T-helper 17 cell (primary cell): ENCODE measurements at regions not wholly inside any gene's neighbourhood (a gene's known extent, or its start where the extent isn't known, plus 50 kb on each side); places are given as distances from the start of the nearest gene placed in this dataset.

ENCODE experiments used
- ATAC-seq: fragments of 150-1000 bp; cut with Tn5 transposase; 2 replicates; pipeline ENCODE4 v1.10.0; 2021; ENCODE audit warnings: mild to moderate bottlenecking, moderate library complexity
- DNase-seq, 3 donors: peaks; one replicate each; pipeline versions ENCODE4 v3.0.0 to v3.0.0-alpha.2; 2020 to 2021
- H3K9me3 ChIP-seq: one replicate; pipeline ENCODE4 v1.7.0; 2013; ENCODE audit warnings: low read length, mild to moderate bottlenecking; ENCODE audit not compliant: control insufficient read depth, poor library complexity, severe bottlenecking
- H3K27ac Mint-ChIP-seq: one replicate; pipeline ENCODE4 v1.8.0; 2022; ENCODE audit warnings: mild to moderate bottlenecking, moderate library complexity, mixed read lengths
- H3K27me3 Mint-ChIP-seq: one replicate; pipeline ENCODE4 v1.8.0; 2022; ENCODE audit warnings: mixed read lengths
- H3K36me3 Mint-ChIP-seq: one replicate; pipeline ENCODE4 v1.8.0; 2022; ENCODE audit warnings: low read depth, mixed read lengths
- H3K4me1 Mint-ChIP-seq: one replicate; pipeline ENCODE4 v1.8.0; 2022; ENCODE audit warnings: mild to moderate bottlenecking, mixed read lengths
- H3K4me3 Mint-ChIP-seq: one replicate; pipeline ENCODE4 v1.8.0; 2022; ENCODE audit warnings: mild to moderate bottlenecking, moderate library complexity, mixed read lengths

- no peak for ATAC-seq
- no peak for DNase-seq
- no peaks in the 10 kb centered on the region for H3K4me1 Mint-ChIP-seq
- no peak overlapping the region for H3K4me3 Mint-ChIP-seq
- H3K9me3 ChIP-seq, result no peaks in the 10 kb centered on the region
- no peaks in the 10 kb centered on the region for H3K36me3 Mint-ChIP-seq
- peaks cover 21% of the 10 kb centered on the region for H3K27me3 Mint-ChIP-seq
- no peak overlapping the region for H3K27ac Mint-ChIP-seq
These were observed 203.9 kb downstream of the TBXT start for GRCh38 chr6:165963750-165964149.

- H3K9me3 ChIP-seq, result no peaks in the 10 kb centered on the region
- ATAC-seq (no peak), DNase-seq (no peak)
- H3K27me3 Mint-ChIP-seq, result peaks cover 26% of the 10 kb centered on the region
- no peak overlapping the region for H3K4me3 Mint-ChIP-seq
- H3K27ac Mint-ChIP-seq, result no peak overlapping the region
- no peaks in the 10 kb centered on the region for H3K4me1 Mint-ChIP-seq
- no peaks in the 10 kb centered on the region for H3K36me3 Mint-ChIP-seq
These were observed 205.3 kb downstream of the TBXT start for GRCh38 chr6:165962366-165962765.

GRCh38 chr6:165961233-165961632, 206.4 kb downstream of the TBXT start:
- Mint-ChIP-seq H3K27ac (no peak overlapping the region), H3K4me3 (no peak overlapping the region), H3K27me3 (peaks cover 31% of the 10 kb centered on the region), H3K4me1 (no peaks in the 10 kb centered on the region), H3K36me3 (no peaks in the 10 kb centered on the region)
- no peaks in the 10 kb centered on the region for H3K9me3 ChIP-seq
- no peak for DNase-seq
- no peak for ATAC-seq

GRCh38 chr6:165960695-165961094, 207.0 kb downstream of the TBXT start:
- H3K4me1 Mint-ChIP-seq, result no peaks in the 10 kb centered on the region
- ATAC-seq (no peak), DNase-seq (no peak)
- H3K9me3 ChIP-seq, result no peaks in the 10 kb centered on the region
- H3K27ac Mint-ChIP-seq, result no peak overlapping the region
- H3K36me3 Mint-ChIP-seq, result no peaks in the 10 kb centered on the region
- H3K27me3 Mint-ChIP-seq, result peaks cover 29% of the 10 kb centered on the region
- H3K4me3 Mint-ChIP-seq, result no peak overlapping the region

- ATAC-seq, result no peak
- Mint-ChIP-seq H3K4me3 (no peak overlapping the region), H3K27ac (no peak overlapping the region), H3K4me1 (no peaks in the 10 kb centered on the region), H3K36me3 (no peaks in the 10 kb centered on the region), H3K27me3 (peaks cover 23% of the 10 kb centered on the region)
- no peaks in the 10 kb centered on the region for H3K9me3 ChIP-seq
- DNase-seq, result no peak
These were observed 208.0 kb downstream of the TBXT start for GRCh38 chr6:165959627-165960026.

GRCh38 chr6:165956874-165957273, 210.8 kb downstream of the TBXT start:
- H3K27me3 Mint-ChIP-seq, result peaks cover 23% of the 10 kb centered on the region
- H3K36me3 Mint-ChIP-seq, result no peaks in the 10 kb centered on the region
- DNase-seq (no peak), ATAC-seq (no peak)
- H3K4me1 Mint-ChIP-seq, result no peaks in the 10 kb centered on the region
- H3K4me3 Mint-ChIP-seq, result no peak overlapping the region
- no peaks in the 10 kb centered on the region for H3K9me3 ChIP-seq
- H3K27ac Mint-ChIP-seq, result no peak overlapping the region

- no peaks in the 10 kb centered on the region for H3K36me3 Mint-ChIP-seq
- no peak overlapping the region for H3K4me3 Mint-ChIP-seq
- ATAC-seq, result no peak
- peaks cover 29% of the 10 kb centered on the region for H3K27me3 Mint-ChIP-seq
- no peaks in the 10 kb centered on the region for H3K4me1 Mint-ChIP-seq
- H3K27ac Mint-ChIP-seq, result no peak overlapping the region
- no peaks in the 10 kb centered on the region for H3K9me3 ChIP-seq
- no peak for DNase-seq
These were observed 215.1 kb downstream of the TBXT start for GRCh38 chr6:165952514-165952913.

- Mint-ChIP-seq H3K36me3 (no peaks in the 10 kb centered on the region), H3K4me1 (no peaks in the 10 kb centered on the region), H3K27ac (no peak overlapping the region), H3K27me3 (peaks cover 23% of the 10 kb centered on the region), H3K4me3 (no peak overlapping the region)
- DNase-seq (no peak), ATAC-seq (no peak)
- H3K9me3 ChIP-seq, result no peaks in the 10 kb centered on the region
These were observed 217.3 kb downstream of the TBXT start for GRCh38 chr6:165950316-165950715.

GRCh38 chr6:165949324-165949723, 218.3 kb downstream of the TBXT start:
- Mint-ChIP-seq H3K4me1 (no peaks in the 10 kb centered on the region), H3K4me3 (no peak overlapping the region), H3K27me3 (peaks cover 19% of the 10 kb centered on the region), H3K27ac (no peak overlapping the region), H3K36me3 (no peaks in the 10 kb centered on the region)
- no peaks in the 10 kb centered on the region for H3K9me3 ChIP-seq
- DNase-seq (no peak), ATAC-seq (no peak)

- Mint-ChIP-seq H3K27me3 (peaks cover 4% of the 10 kb centered on the region), H3K36me3 (no peaks in the 10 kb centered on the region), H3K27ac (no peak overlapping the region), H3K4me3 (no peak overlapping the region), H3K4me1 (no peaks in the 10 kb centered on the region)
- DNase-seq (no peak), ATAC-seq (no peak)
- H3K9me3 ChIP-seq, result no peaks in the 10 kb centered on the region
These were observed 223.6 kb downstream of the TBXT start for GRCh38 chr6:165944002-165944466.

- Mint-ChIP-seq H3K4me3 (no peak overlapping the region), H3K27ac (no peak overlapping the region), H3K36me3 (no peaks in the 10 kb centered on the region), H3K4me1 (no peaks in the 10 kb centered on the region), H3K27me3 (no peaks in the 10 kb centered on the region)
- no peaks in the 10 kb centered on the region for H3K9me3 ChIP-seq
- DNase-seq (no peak), ATAC-seq (no peak)
These were observed 225.9 kb downstream of the TBXT start for GRCh38 chr6:165941786-165942185.

GRCh38 chr6:165941249-165941775, 226.3 kb downstream of the TBXT start:
- DNase-seq (no peak), ATAC-seq (no peak)
- H3K9me3 ChIP-seq, result no peaks in the 10 kb centered on the region
- Mint-ChIP-seq H3K4me1 (no peaks in the 10 kb centered on the region), H3K4me3 (no peak overlapping the region), H3K36me3 (no peaks in the 10 kb centered on the region), H3K27ac (no peak overlapping the region), H3K27me3 (no peaks in the 10 kb centered on the region)

GRCh38 chr6:165940366-165940765, 227.3 kb downstream of the TBXT start:
- no peak for DNase-seq
- H3K4me3 Mint-ChIP-seq, result no peak overlapping the region
- no peaks in the 10 kb centered on the region for H3K27me3 Mint-ChIP-seq
- no peaks in the 10 kb centered on the region for H3K9me3 ChIP-seq
- no peak overlapping the region for H3K27ac Mint-ChIP-seq
- ATAC-seq, result no peak
- H3K36me3 Mint-ChIP-seq, result no peaks in the 10 kb centered on the region
- no peaks in the 10 kb centered on the region for H3K4me1 Mint-ChIP-seq

GRCh38 chr6:165939601-165940290, 227.9 kb downstream of the TBXT start:
- no peak for DNase-seq

More at GRCh38 chr6:165939601-165940290, 227.9 kb downstream of the TBXT start:
- Mint-ChIP-seq H3K36me3 (no peaks in the 10 kb centered on the region), H3K27me3 (peaks cover under 1% of the 10 kb centered on the region), H3K27ac (no peak overlapping the region), H3K4me1 (no peaks in the 10 kb centered on the region), H3K4me3 (no peak overlapping the region)
- ATAC-seq, result no peak
- H3K9me3 ChIP-seq, result no peaks in the 10 kb centered on the region
